Activated T-cell treated with anti-CD3 and anti-CD28 coated beads for 1 hour (primary cell): ENCODE measurements at regions not wholly inside any gene's neighbourhood (a gene's known extent, or its start where the extent isn't known, plus 50 kb on each side); places are given as distances from the start of the nearest gene placed in this dataset.

ENCODE experiments used
- DNase-seq: peaks from one replicate; pipeline ENCODE4 v3.0.0-alpha.2; 2020; ENCODE audit warnings: low read depth

- DNase-seq = no peak
These were observed 383.8 kb downstream of the MAN2A1 start for GRCh38 chr5:110073534-110073933.

- no peak for DNase-seq
These were observed 385.9 kb downstream of the MAN2A1 start for GRCh38 chr5:110075656-110076055.

GRCh38 chr5:110077147-110077546 is 387.4 kb downstream of the MAN2A1 start:
- no peak for DNase-seq

- DNase-seq = no peak
These were observed 392.5 kb downstream of the MAN2A1 start for GRCh38 chr5:110082194-110082593.

GRCh38 chr5:110082863-110083262 is 393.1 kb downstream of the MAN2A1 start:
- DNase-seq = no peak

GRCh38 chr5:110085826-110086225 is 396.1 kb downstream of the MAN2A1 start:
- DNase-seq = no peak

GRCh38 chr5:110086658-110087388 is 397.1 kb downstream of the MAN2A1 start:
- no peak for DNase-seq

- no peak for DNase-seq
These were observed 398.1 kb downstream of the MAN2A1 start for GRCh38 chr5:110087829-110088228.

- no peak for DNase-seq
These were observed 399.1 kb downstream of the MAN2A1 start for GRCh38 chr5:110088676-110089436.

- no peak for DNase-seq
These were observed 403.4 kb downstream of the MAN2A1 start for GRCh38 chr5:110092955-110093785.

GRCh38 chr5:110094109-110094508 is 404.4 kb downstream of the MAN2A1 start:
- no peak for DNase-seq

- DNase-seq = no peak
These were observed 404.8 kb downstream of the MAN2A1 start for GRCh38 chr5:110094548-110094947.

GRCh38 chr5:110096419-110096818 is 406.7 kb downstream of the MAN2A1 start:
- DNase-seq = no peak

GRCh38 chr5:110099572-110099971 is 409.8 kb downstream of the MAN2A1 start:
- DNase-seq = no peak

- DNase-seq = no peak
These were observed 413.4 kb downstream of the MAN2A1 start for GRCh38 chr5:110103081-110103480.

GRCh38 chr5:110104060-110104725 is 414.5 kb downstream of the MAN2A1 start:
- no peak for DNase-seq

- no peak for DNase-seq
These were observed 415.3 kb downstream of the MAN2A1 start for GRCh38 chr5:110104726-110105669.

GRCh38 chr5:110105692-110106091 is 416.0 kb downstream of the MAN2A1 start:
- DNase-seq = no peak

- DNase-seq = no peak
These were observed 417.0 kb downstream of the MAN2A1 start for GRCh38 chr5:110106750-110107149.

- DNase-seq = no peak
These were observed 418.8 kb downstream of the MAN2A1 start for GRCh38 chr5:110108520-110108919.

- DNase-seq = no peak
These were observed 419.9 kb downstream of the MAN2A1 start for GRCh38 chr5:110109667-110110066.
